OCI-LY3 (cell line): ENCODE measurements at regions not wholly inside any gene's neighbourhood (a gene's known extent, or its start where the extent isn't known, plus 50 kb on each side); places are given as distances from the start of the nearest gene placed in this dataset.

Experiments
- H2AFZ ChIP-seq: fragments of 200-600, 300-600 bp; shearing (Covaris generic); 2 replicates; pipeline ENCODE4 v1.6.0; 2014; ENCODE audit warnings: antibody characterized with exemption, low read depth, low read length
- H3K27ac ChIP-seq: fragments of 200-600, 300-600 bp; sonication (generic); 2 replicates; pipeline ENCODE4 v1.5.1; 2014; ENCODE audit warnings: mild to moderate bottlenecking, low read length, moderate library complexity, mixed read lengths
- H3K27me3 ChIP-seq: fragments of 200-600, 300-600 bp; sonication (generic); 2 replicates; pipeline ENCODE4 v1.6.1; 2014; ENCODE audit warnings: low read depth, low read length, mixed read lengths
- H3K36me3 ChIP-seq: fragments of 200-600, 300-600 bp; sonication (generic); replicated peaks from 2 replicates; pipeline ENCODE3; 2014; ENCODE audit warnings: low read depth, low read length, mixed read lengths
- H3K4me1 ChIP-seq: fragments of 300-600, 200-600 bp; sonication (generic); 2 replicates; pipeline ENCODE4 v1.6.1; 2014; ENCODE audit warnings: low read length, mixed read lengths
- H3K4me2 ChIP-seq: fragments of 200-600, 300-600 bp; sonication (generic); 2 replicates; pipeline ENCODE4 v1.6.1; 2014; ENCODE audit warnings: low read length, mixed read lengths
- H3K4me3 ChIP-seq: fragments of 300-600, 200-600 bp; sonication (generic); 2 replicates; pipeline ENCODE4 v1.5.1; 2014; ENCODE audit warnings: antibody characterized with exemption, mild to moderate bottlenecking, low read length, moderate library complexity
- H3K79me2 ChIP-seq: fragments of 300-600, 200-600 bp; shearing (Covaris generic); 2 replicates; pipeline ENCODE4 v1.6.1; 2014; ENCODE audit warnings: mild to moderate bottlenecking, low read length, mixed read lengths
- H3K9ac ChIP-seq: fragments of 300-600, 200-600 bp; shearing (Covaris generic); 2 replicates; pipeline ENCODE4 v1.6.0; 2014; ENCODE audit warnings: mild to moderate bottlenecking, low read length, moderate library complexity
- H3K9me3 ChIP-seq: fragments of 200-600, 300-600 bp; shearing (Covaris generic); 2 replicates; pipeline ENCODE4 v1.6.1; 2014; ENCODE audit warnings: low read length, mixed read lengths; ENCODE audit not compliant: insufficient read depth
- H4K20me1 ChIP-seq: fragments of 200-600, 300-600 bp; sonication (generic); 2 replicates; pipeline ENCODE4 v1.6.1; 2016; ENCODE audit warnings: low read length, mixed read lengths; ENCODE audit not compliant: insufficient read depth
- EZH2phosphoT487 ChIP-seq: fragments of 200-600 bp; shearing (Covaris generic); IDR thresholded peaks from 2 replicates; pipeline ENCODE4 v1.6.1; 2018; ENCODE audit warnings: antibody characterized with exemption, mixed run types, low read depth
- TF ChIP-seq, protein P1 (sequence below): fragments of 200-600, 300-600 bp; sonication (generic); IDR thresholded peaks from 2 replicates; pipeline ENCODE4 v1.5.1; 2014; ENCODE audit warnings: antibody characterized with exemption, low read length, low read depth

DNA sequence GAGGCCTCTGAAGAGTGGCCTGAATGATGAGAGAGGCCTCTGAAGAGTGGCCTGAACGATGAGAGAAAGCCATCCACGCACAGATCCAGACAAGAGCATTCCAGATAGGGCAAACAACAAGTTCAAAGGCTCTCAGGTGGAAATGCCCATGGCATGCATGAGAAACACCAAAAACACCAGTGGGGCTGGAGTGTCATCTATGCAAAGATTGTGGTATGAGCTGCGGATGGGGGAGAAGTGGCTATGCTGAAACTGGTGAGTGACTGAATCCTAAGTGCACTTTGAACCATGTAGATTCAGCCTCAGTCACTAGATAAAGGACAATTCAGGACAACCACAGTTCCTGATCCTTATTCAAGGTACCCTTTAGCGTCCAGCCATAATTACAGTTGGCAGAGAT lies 79.4 kb upstream of the GZMB start:
- Histone ChIP-seq H3K4me2 (peak overlapping the region; percentile 45), H2AFZ (peak overlapping the region; percentile 67), H3K27ac (no peak overlapping the region), H3K36me3 (no peaks in the 10 kb centered on the region), H3K79me2 (no peaks in the 10 kb centered on the region), H4K20me1 (no peaks in the 10 kb centered on the region), H3K4me3 (no peak overlapping the region), H3K9ac (no peak overlapping the region), H3K9me3 (no peaks in the 10 kb centered on the region), H3K27me3 (no peaks in the 10 kb centered on the region), H3K4me1 (peaks cover 24% of the 10 kb centered on the region)
- TF ChIP-seq, protein P1, sequence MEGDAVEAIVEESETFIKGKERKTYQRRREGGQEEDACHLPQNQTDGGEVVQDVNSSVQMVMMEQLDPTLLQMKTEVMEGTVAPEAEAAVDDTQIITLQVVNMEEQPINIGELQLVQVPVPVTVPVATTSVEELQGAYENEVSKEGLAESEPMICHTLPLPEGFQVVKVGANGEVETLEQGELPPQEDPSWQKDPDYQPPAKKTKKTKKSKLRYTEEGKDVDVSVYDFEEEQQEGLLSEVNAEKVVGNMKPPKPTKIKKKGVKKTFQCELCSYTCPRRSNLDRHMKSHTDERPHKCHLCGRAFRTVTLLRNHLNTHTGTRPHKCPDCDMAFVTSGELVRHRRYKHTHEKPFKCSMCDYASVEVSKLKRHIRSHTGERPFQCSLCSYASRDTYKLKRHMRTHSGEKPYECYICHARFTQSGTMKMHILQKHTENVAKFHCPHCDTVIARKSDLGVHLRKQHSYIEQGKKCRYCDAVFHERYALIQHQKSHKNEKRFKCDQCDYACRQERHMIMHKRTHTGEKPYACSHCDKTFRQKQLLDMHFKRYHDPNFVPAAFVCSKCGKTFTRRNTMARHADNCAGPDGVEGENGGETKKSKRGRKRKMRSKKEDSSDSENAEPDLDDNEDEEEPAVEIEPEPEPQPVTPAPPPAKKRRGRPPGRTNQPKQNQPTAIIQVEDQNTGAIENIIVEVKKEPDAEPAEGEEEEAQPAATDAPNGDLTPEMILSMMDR = no peak
- TF ChIP-seq EZH2phosphoT487 = no peak

DNA sequence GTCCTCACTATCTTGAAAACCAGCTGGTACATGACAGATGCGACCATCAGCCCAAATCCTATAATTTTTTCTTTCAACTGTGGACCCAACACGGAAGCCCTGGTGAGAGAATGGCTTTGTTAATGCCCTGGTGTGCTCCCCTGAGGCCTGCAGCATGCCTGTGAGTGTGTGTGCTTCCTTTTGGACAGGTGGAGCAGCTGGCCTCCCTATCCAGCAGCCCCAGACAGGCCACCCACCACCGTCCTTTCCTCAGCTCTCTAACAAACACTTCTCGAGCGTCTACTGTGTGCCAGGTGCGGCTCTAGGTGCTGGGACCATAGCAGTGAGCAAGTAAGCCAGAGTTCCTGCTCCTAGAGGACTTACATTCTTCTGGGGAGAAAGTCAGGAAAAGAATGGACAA lies 78.9 kb upstream of the GZMB start:
- Histone ChIP-seq H3K9me3 (no peaks in the 10 kb centered on the region), H2AFZ (peak overlapping the region; percentile 67), H3K27ac (no peak overlapping the region), H3K4me1 (peaks cover 24% of the 10 kb centered on the region), H3K9ac (no peak overlapping the region), H3K4me3 (no peak overlapping the region), H3K4me2 (peak overlapping the region; percentile 45), H3K79me2 (no peaks in the 10 kb centered on the region), H4K20me1 (no peaks in the 10 kb centered on the region), H3K27me3 (no peaks in the 10 kb centered on the region), H3K36me3 (no peaks in the 10 kb centered on the region)
- TF ChIP-seq EZH2phosphoT487 = no peak
- TF ChIP-seq, protein P1 = no peak

DNA sequence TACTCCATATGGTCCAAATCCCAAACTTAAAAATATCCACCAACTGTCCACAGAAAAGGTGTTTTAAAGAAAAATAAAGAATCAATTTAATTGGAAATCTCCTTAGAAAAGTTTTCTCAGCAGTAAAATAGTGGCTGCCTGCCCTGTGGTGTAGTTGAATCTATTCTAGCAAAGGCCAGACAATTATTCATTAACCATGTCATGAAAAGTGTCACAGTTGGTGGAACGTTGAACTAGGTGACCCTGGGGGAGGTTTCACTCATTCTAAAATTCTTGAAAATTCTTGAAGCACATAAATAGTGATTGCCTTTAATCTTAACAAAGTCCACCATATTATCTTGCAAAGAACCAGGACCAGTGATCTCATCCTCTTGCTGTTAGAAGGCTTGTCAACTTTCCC lies 78.4 kb upstream of the GZMB start:
- Histone ChIP-seq H3K4me3 (no peak overlapping the region), H3K36me3 (no peaks in the 10 kb centered on the region), H3K79me2 (no peaks in the 10 kb centered on the region), H2AFZ (0 out of 2 replicates have a peak overlapping the region, but pooled peaks have one; percentile 67), H3K27ac (no peak overlapping the region), H3K27me3 (no peaks in the 10 kb centered on the region), H3K9ac (no peak overlapping the region), H3K4me1 (peaks cover 24% of the 10 kb centered on the region), H3K4me2 (no peak overlapping the region), H3K9me3 (no peaks in the 10 kb centered on the region), H4K20me1 (no peaks in the 10 kb centered on the region)
- TF ChIP-seq, protein P1 = no peak
- no peak for TF ChIP-seq EZH2phosphoT487

DNA sequence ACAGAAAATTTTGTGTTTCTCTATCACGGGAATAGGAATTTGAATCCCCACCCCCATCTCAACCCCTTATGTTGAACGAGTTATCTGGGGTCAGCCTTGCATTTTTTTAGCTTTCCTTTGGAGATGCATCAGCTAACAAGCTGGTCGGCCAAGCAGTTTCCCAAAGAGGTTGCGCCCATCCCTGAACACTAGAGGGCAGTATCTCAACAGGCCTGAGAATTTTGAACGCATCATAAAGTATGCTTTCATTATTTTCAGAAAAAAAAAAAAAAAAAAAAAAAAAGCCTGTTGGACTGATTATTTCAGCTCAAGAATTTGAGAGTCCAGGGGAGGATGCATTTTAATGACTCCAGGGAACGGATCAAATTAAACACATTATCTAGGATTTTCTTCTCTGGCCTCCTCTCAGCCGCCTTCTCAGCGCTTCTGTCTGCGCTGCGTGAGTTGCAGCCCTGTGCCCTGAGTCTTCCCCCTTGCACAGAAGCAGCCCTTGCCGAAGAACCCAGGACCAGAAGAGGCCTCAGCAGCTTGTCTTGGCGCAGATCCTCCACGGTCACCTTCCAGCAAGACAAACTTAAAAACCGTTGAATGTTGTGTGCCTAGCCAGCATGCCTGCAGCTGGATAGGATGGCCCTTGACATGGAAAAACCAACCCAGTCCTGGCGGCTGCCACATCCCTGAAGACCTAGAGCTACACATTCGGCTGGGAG lies 76.6 kb upstream of the GZMB start:
- H2AFZ ChIP-seq = peak overlapping the region; percentile 47; the same call in 1 of the 2 replicates

More for the DNA sequence above, 76.6 kb upstream of the GZMB start:
- H3K9ac ChIP-seq = no peak overlapping the region
- no peaks in the 10 kb centered on the region for H3K79me2 ChIP-seq
- no peaks in the 10 kb centered on the region for H3K27me3 ChIP-seq
- H3K4me1 ChIP-seq = peaks cover 35% of the 10 kb centered on the region
- H3K36me3 ChIP-seq = peaks cover 6% of the 10 kb centered on the region
- no peaks in the 10 kb centered on the region for H4K20me1 ChIP-seq
- TF ChIP-seq, protein P1 = peak; percentile 79
- no peak for TF ChIP-seq EZH2phosphoT487
- H3K4me3 ChIP-seq = peak overlapping the region; percentile 11
- H3K9me3 ChIP-seq = peaks cover 5% of the 10 kb centered on the region; the same call in 1 of the 2 replicates
- H3K4me2 ChIP-seq = peak overlapping the region; percentile 45
- H3K27ac ChIP-seq = no peak overlapping the region
